ENCODE measurements at regions not wholly inside any gene's neighbourhood (a gene's known extent, or its start where the extent isn't known, plus 50 kb on each side); places are given as distances from the start of the nearest gene placed in this dataset.
"Not testable (repeated sequence)": the region's sequence is repeated elsewhere in the genome, so short reads cannot be mapped to it uniquely, and the experiment has no call there.

DNA sequence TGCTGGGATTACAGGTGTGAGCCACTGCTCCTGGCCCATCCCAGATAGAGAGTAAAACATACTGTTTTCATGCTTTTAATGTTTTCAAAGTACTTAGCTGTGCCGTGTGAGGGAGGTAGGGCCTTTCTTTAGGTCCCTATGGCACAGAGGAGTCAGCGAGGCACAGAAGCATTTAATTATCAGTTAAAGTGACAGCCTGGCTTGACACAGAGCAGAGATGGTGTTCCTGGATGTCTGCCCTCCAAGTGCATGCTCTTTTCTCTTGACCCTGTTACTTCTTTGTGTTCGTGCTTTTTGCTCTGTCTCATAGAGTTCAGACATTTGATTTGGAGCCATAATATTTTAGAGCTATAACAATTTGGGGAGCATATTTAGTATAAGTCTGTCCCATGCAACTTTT lies 199.5 kb downstream of the ANKRD36 start:
- CTCF ChIA-PET, POLR2A ChIA-PET: not testable (repeated sequence)

DNA sequence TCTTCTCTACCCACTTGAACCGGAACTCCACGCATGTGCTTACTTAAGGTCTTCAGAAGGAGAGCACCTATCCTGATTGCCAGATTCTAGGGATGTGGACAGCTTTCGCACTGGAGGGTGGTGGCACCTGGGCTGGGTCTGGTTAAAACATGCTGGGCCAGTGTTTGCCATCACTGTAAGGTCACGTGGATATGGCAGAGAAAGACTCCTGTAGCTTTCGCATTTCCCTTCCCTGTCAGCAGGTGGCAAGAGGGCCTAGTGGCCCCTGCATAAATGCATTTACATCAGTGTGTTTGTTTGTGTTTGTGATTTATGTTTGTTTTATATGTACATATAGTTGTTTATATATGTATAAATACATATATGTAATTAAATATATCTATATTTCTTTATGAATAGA lies 192.5 kb downstream of the ANKRD36 start:
- CTCF ChIA-PET, POLR2A ChIA-PET: not testable (repeated sequence)

DNA sequence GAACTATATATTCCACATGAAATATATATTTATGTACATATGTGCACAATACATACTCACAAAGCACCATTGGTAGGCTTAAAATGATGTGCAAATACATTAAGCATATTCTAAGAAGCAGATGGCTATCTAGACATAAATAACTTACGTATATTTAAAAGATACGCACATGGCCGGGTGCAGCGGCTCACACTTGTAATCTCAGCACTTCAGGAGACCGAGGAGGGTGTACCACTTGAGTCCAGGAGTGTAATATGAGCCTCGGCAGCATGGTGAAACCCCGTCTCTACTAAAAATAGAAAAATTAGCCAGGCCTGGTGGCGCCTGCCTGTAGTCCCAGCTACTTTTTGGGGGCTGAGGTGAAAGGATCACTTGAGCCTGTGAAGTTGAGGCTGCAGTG lies 189.9 kb downstream of the ANKRD36 start:
- POLR2A ChIA-PET, CTCF ChIA-PET: not testable (repeated sequence)

DNA sequence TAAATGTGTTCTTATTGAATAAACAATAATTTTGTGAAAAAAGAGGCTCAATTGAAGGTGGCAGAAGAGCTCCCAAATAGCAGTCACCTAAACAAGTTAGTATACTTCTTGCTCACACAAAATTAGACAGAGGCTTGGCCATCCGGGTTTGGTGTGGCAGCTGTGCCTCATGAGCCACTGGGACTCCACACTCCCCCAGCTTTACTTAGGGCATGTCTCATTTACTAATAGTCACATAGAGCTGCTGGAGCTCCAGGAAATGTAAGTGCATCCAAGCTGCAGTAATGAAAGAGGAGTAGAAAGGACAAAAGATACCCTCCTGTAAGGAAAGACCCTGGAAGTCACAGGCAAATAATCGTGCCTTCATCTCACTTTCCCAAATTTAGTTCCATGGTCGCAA lies 188.8 kb downstream of the ANKRD36 start:
- CTCF ChIA-PET, POLR2A ChIA-PET: not testable (repeated sequence)
